Fibroblast of upper back skin (primary cell): ENCODE measurements at regions not wholly inside any gene's neighbourhood (a gene's known extent, or its start where the extent isn't known, plus 50 kb on each side); places are given as distances from the start of the nearest gene placed in this dataset.
"Not testable (repeated sequence)": the region's sequence is repeated elsewhere in the genome, so short reads cannot be mapped to it uniquely, and the experiment has no call there.

Experiments used
- DNase-seq: peaks from one replicate; pipeline ENCODE4 v3.0.0-alpha.2; 2013

GRCh38 chr18:10086458-10087210 is 172.8 kb downstream of the VAPA start:
- DNase-seq, result no peak

GRCh38 chr18:10088734-10089133 is 174.9 kb downstream of the VAPA start:
- no peak for DNase-seq

- DNase-seq, result no peak
Measured at GRCh38 chr18:10089881-10090280, 176.1 kb downstream of the VAPA start.

- DNase-seq, result no peak
Measured at GRCh38 chr18:10090668-10091067, 176.9 kb downstream of the VAPA start.

- no peak for DNase-seq
Measured at GRCh38 chr18:10093445-10093844, 179.6 kb downstream of the VAPA start.

- no peak for DNase-seq
Measured at GRCh38 chr18:10094154-10094553, 180.3 kb downstream of the VAPA start.

- DNase-seq, result no peak
Measured at GRCh38 chr18:10094655-10095054, 180.8 kb downstream of the VAPA start.

- no peak for DNase-seq
Measured at GRCh38 chr18:10095356-10095755, 181.5 kb downstream of the VAPA start.

GRCh38 chr18:10099539-10100140 is 185.8 kb downstream of the VAPA start:
- DNase-seq, result peak; percentile 73

- no peak for DNase-seq
Measured at GRCh38 chr18:10100196-10100595, 186.4 kb downstream of the VAPA start.

GRCh38 chr18:10100941-10101701 is 187.3 kb downstream of the VAPA start:
- peak; percentile 55 for DNase-seq

GRCh38 chr18:10101729-10102128 is 187.9 kb downstream of the VAPA start:
- no peak for DNase-seq

GRCh38 chr18:10105118-10105517 is 191.3 kb downstream of the VAPA start:
- not testable (repeated sequence) for DNase-seq

GRCh38 chr18:10111191-10111590 is 197.4 kb downstream of the VAPA start:
- no peak for DNase-seq

- DNase-seq, result no peak
Measured at GRCh38 chr18:10111944-10112343, 198.1 kb downstream of the VAPA start.

GRCh38 chr18:10113121-10114022 is 199.6 kb downstream of the VAPA start:
- DNase-seq, result no peak

- no peak for DNase-seq
Measured at GRCh38 chr18:10114717-10115463, 201.1 kb downstream of the VAPA start.

GRCh38 chr18:10116574-10116973 is 202.8 kb downstream of the VAPA start:
- peak; percentile 55 for DNase-seq

- DNase-seq, result no peak
Measured at GRCh38 chr18:10119528-10119927, 205.7 kb downstream of the VAPA start.

GRCh38 chr18:10119991-10120390 is 206.2 kb downstream of the VAPA start:
- DNase-seq, result no peak

GRCh38 chr18:10120622-10121021 is 206.8 kb downstream of the VAPA start:
- no peak for DNase-seq

- no peak for DNase-seq
Measured at GRCh38 chr18:10121028-10121427, 207.2 kb downstream of the VAPA start.
